Esophagus muscularis mucosa (tissue), 4 donors: ENCODE measurements at regions not wholly inside any gene's neighbourhood (a gene's known extent, or its start where the extent isn't known, plus 50 kb on each side); places are given as distances from the start of the nearest gene placed in this dataset.

Experiments
- CTCF ChIP-seq, 3 experiments: fragments of 200-600 bp in 2 of 3; fragments of 450-650 bp in 1 of 3; sonication (generic) in 2 of 3; IDR thresholded peaks; one replicate each; pipeline ENCODE4 v1.5.1; 2017 to 2019; ENCODE audit warnings: antibody characterized with exemption in 3 of 3, mild to moderate bottlenecking in 2 of 3, moderate library complexity in 1 of 3
- EP300 ChIP-seq: sonication (generic); formaldehyde crosslinking; IDR thresholded peaks from one replicate; pipeline ENCODE4 v1.6.1; 2017; ENCODE audit warnings: antibody characterized with exemption
- POLR2A ChIP-seq: fragments of 450-650 bp; IDR thresholded peaks from one replicate; pipeline ENCODE4 v1.6.1; 2017; ENCODE audit warnings: antibody characterized with exemption, moderate library complexity, mild to moderate bottlenecking, low read depth
- POLR2AphosphoS5 ChIP-seq, 2 donors: sonication (generic); formaldehyde crosslinking; IDR thresholded peaks; one replicate each; pipeline ENCODE4 v1.6.1; 2017; ENCODE audit warnings: antibody characterized with exemption in 2 of 2

DNA sequence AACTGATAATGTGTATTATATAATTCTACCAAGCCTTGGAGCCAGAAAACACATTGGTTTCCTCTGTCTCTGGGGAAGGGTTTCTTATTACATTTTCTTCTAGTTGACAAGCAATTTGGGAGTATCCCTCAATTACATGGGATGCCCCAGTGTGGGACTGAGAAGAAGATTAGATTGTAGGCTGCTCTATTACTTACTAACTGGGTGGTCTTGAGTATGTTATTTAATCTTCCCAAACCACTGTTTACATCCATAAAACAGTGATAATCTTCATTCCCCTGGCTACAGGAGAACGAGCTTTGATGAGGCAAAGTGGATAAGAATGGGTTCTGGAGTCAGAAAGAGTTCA is 105.8 kb downstream of the TSEN15 start:
- TF ChIP-seq CTCF (IDR thresholded peaks at IDR 0.05) (no peak), POLR2AphosphoS5 (IDR thresholded peaks at IDR 0.05) (no peak), POLR2A (no peak), EP300 (no peak)
